Naive thymus-derived CD8-positive, alpha-beta T cell (primary cell): ENCODE measurements at regions not wholly inside any gene's neighbourhood (a gene's known extent, or its start where the extent isn't known, plus 50 kb on each side); places are given as distances from the start of the nearest gene placed in this dataset.
A peak's percentile ranks its signal among the peaks of the same experiment; 100 is the strongest.

ENCODE experiments used
- ATAC-seq, 2 donors: fragments of 150-1000 bp; cut with Tn5 transposase in 1 of 2; sonication (Bioruptor Pico), chemical (Tn5 transposase) in 1 of 2; 1 replicate in 1 of 2; 2 replicates in 1 of 2; pipeline ENCODE4 v1.10.0; 2021; ENCODE audit warnings: mild to moderate bottlenecking in 2 of 2, moderate library complexity in 2 of 2
- POLR2A ChIA-PET: fragments of 350-600 bp; sonication (Branson Sonifier 250); formaldehyde crosslinking; loops from one replicate; lab custom pipeline; 2021; ENCODE audit warnings: antibody characterized with exemption; lab: Charles Lee
- DNase-seq, 10 donors: peaks; one replicate each; pipeline versions ENCODE4 v3.0.0 to v3.0.0-alpha.2; 2020 to 2022
- H3K27ac Mint-ChIP-seq, 10 donors: one replicate each; pipeline ENCODE4 v1.8.0; 2020 to 2022; ENCODE audit warnings: mild to moderate bottlenecking in 10 of 10, mixed read lengths in 10 of 10, moderate library complexity in 4 of 10, inconsistent platforms in 1 of 10
- H3K27me3 Mint-ChIP-seq, 5 donors: one replicate each; pipeline ENCODE4 v1.8.0; 2021 to 2022; ENCODE audit warnings: mixed read lengths in 5 of 5
- H3K36me3 Mint-ChIP-seq, 3 donors: one replicate each; pipeline ENCODE4 v1.8.0; 2020 to 2022; ENCODE audit warnings: mixed read lengths in 3 of 3, mild to moderate bottlenecking in 2 of 3, inconsistent platforms in 1 of 3
- H3K4me1 Mint-ChIP-seq, 4 donors: one replicate each; pipeline ENCODE4 v1.8.0; 2021 to 2022; ENCODE audit warnings: mixed read lengths in 4 of 4
- H3K4me3 Mint-ChIP-seq, 10 donors: one replicate each; pipeline ENCODE4 v1.8.0; 2020 to 2022; ENCODE audit warnings: mild to moderate bottlenecking in 10 of 10, mixed read lengths in 10 of 10, moderate library complexity in 6 of 10, inconsistent platforms in 1 of 10
- H3K9me3 Mint-ChIP-seq, 9 donors: one replicate each; pipeline ENCODE4 v1.8.0; 2020 to 2022; ENCODE audit warnings: mixed read lengths in 9 of 9, mild to moderate bottlenecking in 3 of 9, inconsistent platforms in 1 of 9, moderate library complexity in 1 of 9

DNA sequence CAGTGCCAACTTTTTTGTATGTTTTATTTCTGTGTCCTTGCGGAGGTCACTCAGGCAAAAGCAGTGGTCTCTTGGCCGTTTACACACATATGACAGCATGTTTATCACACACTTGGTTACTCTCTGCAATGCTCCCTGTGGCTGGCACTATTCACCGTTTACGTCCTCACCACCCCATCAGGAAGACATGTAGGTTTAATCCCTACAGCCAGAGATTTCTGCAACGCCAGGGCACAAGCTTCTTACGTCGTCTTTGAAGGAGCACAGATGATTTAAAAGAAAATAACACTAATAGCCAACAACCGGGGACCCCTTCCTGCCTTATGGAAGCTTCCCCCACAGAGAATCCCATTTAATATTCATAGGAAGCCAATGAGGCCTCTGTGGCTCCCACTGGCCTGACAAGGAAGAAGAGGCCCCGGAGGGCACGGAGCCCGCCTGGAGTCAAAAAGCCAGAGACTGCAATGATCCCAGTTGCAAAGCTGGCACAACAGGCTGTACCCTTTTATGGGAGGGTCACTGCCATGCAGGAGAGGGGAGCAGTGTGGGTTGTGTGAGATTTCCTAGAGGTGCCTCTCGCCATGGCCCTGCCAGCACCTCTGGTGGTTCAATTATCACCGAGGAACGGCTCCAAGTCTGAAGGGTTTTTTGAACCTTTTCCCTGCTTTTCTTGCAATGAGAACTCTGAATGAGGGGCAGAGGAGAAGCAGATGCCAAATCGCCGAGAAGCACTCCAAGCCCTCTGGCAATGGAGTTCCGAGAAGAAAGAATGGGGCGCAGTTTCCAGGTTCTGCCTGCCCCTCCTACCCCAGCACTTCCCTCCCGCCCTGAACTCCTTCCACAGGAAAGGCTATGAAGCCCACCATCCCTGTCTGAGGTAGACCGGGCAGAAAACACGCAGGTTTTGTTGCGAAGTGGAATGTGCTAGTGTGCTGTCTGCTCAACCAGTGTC lies 96.2 kb downstream of the THBS2 start:
- peaks cover 4 to 48% (median 16%) of the 10 kb centered on the region in 5 donors for H3K27me3 Mint-ChIP-seq
- peak overlapping the region in 1 of 10 donors; percentile 70 for H3K27ac Mint-ChIP-seq
- POLR2A ChIA-PET, result no interaction called here
- ATAC-seq (no peak), DNase-seq (no peak)
- peaks cover 0 to 2% (median 0%) of the 10 kb centered on the region in 9 donors for H3K9me3 Mint-ChIP-seq
- no peak overlapping the region for H3K4me3 Mint-ChIP-seq
- no peaks in the 10 kb centered on the region for H3K36me3 Mint-ChIP-seq
- peaks cover 0 to 2% (median 0%) of the 10 kb centered on the region in 4 donors for H3K4me1 Mint-ChIP-seq

DNA sequence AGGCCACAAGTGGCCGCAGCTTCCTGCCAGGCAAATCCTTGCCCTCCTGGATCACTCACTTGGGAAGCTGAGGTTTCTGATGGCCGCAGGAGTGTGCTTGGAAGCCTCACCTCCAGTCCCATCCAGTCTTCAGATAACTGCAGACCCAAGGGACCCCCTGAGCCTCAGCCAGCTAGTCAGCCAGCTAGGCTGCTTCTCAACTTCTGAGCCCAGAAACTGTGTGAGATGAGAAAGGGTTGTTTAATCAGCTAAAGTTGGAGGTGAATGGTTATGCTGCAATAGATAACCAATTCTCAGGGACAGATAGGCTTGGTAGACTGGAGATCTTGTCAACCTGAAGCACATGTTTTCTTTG lies 96.9 kb downstream of the THBS2 start:
- H3K27me3 Mint-ChIP-seq, result peaks cover 4 to 43% (median 16%) of the 10 kb centered on the region in 5 donors
- peaks cover 0 to 2% (median 0%) of the 10 kb centered on the region in 9 donors for H3K9me3 Mint-ChIP-seq
- H3K27ac Mint-ChIP-seq, result no peak overlapping the region
- no peaks in the 10 kb centered on the region for H3K4me1 Mint-ChIP-seq
- ATAC-seq (no peak), DNase-seq (no peak)
- H3K36me3 Mint-ChIP-seq, result no peaks in the 10 kb centered on the region
- no peak overlapping the region for H3K4me3 Mint-ChIP-seq
- POLR2A ChIA-PET, result no interaction called here

DNA sequence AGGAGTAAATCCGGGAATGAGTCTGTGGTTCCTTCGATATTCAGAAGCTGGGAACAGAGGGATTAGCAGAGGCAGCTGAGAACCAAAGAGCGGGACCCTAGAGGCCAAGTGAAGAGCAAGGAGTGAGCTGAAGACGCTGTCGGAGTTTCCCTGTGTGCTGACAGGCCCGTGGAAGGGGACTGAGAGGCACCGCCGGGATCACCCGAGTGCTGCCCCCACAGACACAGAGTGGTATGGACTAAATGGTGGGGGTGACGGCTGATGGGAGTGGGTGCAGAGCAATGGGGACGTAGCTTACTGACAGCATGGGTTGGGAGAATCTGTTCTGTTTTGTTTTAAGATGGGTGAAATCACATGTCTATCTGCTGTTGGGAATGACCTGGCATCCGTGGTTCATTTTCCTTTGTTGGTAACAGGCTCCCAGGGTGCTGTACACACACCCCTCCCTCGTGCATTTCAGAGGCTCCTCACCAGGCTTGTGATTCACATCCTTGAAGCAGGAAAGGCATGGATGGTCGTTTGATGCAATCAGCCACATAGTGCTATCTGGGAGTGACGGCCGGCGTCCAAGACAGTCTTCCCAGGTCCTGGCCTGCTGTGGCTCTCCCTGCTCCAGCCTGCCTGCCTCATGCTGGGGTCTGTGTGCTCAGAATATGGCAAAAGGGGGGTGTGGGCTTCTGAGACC lies 97.4 kb downstream of the THBS2 start:
- Mint-ChIP-seq H3K4me3 (no peak overlapping the region), H3K4me1 (no peaks in the 10 kb centered on the region), H3K27ac (peak overlapping the region in 1 of 10 donors; percentile 45), H3K27me3 (peaks cover 4 to 39% (median 15%) of the 10 kb centered on the region in 5 donors), H3K36me3 (no peaks in the 10 kb centered on the region), H3K9me3 (peaks cover 0 to 4% (median 0%) of the 10 kb centered on the region in 9 donors)
- ATAC-seq, result no peak
- POLR2A ChIA-PET, result no interaction called here
- DNase-seq, result no peak

DNA sequence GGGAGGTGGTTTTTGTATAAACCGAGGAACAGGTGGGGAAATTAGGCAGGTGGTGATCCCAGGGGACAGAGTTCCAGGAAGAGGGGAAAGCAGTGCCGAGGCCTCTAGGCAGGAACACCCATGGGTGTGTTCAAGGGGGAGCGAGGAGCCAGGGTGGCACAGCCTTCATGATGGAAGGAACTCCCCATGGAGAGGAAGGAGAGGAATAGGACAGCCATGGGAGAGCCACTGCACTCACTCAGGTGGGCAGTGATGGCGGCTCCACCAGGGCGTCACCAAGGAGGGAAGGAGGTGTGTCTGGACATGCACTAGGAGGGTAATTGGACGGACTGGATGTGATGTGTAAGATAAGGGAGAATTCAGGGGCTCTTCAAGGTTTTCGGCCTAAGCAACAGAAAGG lies 98.2 kb downstream of the THBS2 start:
- POLR2A ChIA-PET, result no interaction called here
- peaks cover 0 to 2% (median 0%) of the 10 kb centered on the region in 3 donors for H3K36me3 Mint-ChIP-seq
- no peak overlapping the region for H3K4me3 Mint-ChIP-seq
- H3K27ac Mint-ChIP-seq, result peak overlapping the region in 1 of 10 donors; percentile 45
- peaks cover 4 to 37% (median 15%) of the 10 kb centered on the region in 5 donors for H3K27me3 Mint-ChIP-seq
- peaks cover 0 to 10% (median 2%) of the 10 kb centered on the region in 9 donors for H3K9me3 Mint-ChIP-seq
- no peaks in the 10 kb centered on the region for H3K4me1 Mint-ChIP-seq
- DNase-seq (no peak), ATAC-seq (no peak)

DNA sequence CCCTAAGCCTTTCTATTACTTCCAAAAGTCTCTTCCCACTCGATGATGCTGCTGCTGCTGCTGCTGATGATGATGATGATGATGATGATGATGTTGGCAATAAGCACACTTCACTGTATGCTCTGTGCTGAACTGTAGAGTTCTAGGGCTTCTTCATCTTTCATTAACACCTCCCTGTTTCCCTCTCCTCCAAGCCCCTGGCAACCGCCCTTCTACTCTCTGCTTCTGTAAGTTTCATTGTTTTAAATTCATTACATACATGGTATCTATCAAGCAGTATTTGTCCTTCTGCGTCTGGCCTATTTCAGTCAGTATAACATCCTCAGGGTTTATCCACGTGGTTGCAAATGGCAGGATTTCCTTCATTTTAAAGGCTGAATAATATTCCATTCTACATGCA lies 100.2 kb downstream of the THBS2 start:
- POLR2A ChIA-PET, result no interaction called here
- Mint-ChIP-seq H3K36me3 (peaks cover 0 to 9% (median 0%) of the 10 kb centered on the region in 3 donors), H3K4me3 (no peak overlapping the region), H3K4me1 (no peaks in the 10 kb centered on the region), H3K27me3 (peaks cover 4 to 31% (median 18%) of the 10 kb centered on the region in 5 donors), H3K27ac (peak overlapping the region in 1 of 10 donors; percentile 45), H3K9me3 (peaks cover 5 to 29% (median 11%) of the 10 kb centered on the region in 9 donors)
- ATAC-seq (no peak), DNase-seq (no peak)

DNA sequence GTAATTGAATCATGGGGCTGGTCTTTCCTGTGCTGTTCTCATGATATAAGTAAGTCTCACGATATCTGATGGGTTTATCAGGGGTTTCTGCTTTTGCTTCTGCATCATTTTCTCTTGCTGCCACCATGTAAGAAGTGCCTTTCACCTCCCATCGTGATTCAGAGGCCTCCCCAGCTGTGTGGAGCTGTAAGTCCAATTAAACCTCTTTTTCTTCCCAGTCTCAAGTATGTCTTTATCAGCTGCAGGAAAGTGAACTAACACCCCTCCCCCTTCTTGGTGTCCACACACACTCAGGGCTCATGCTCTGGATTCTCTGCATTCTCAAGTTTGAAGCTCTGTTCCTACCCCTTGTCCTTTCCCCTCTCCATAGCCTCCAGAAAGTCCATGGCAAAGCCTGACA lies 107.1 kb downstream of the THBS2 start:
- peaks cover 3 to 19% (median 6%) of the 10 kb centered on the region in 5 donors for H3K27me3 Mint-ChIP-seq
- POLR2A ChIA-PET, result no interaction called here
- H3K4me1 Mint-ChIP-seq, result peaks cover 0 to 2% (median 0%) of the 10 kb centered on the region in 4 donors
- ATAC-seq, result no peak
- DNase-seq, result no peak
- H3K9me3 Mint-ChIP-seq, result peaks cover 7 to 39% (median 13%) of the 10 kb centered on the region in 9 donors
- H3K27ac Mint-ChIP-seq, result no peak overlapping the region
- no peak overlapping the region for H3K4me3 Mint-ChIP-seq
- peaks cover 0 to 9% (median 0%) of the 10 kb centered on the region in 3 donors for H3K36me3 Mint-ChIP-seq

DNA sequence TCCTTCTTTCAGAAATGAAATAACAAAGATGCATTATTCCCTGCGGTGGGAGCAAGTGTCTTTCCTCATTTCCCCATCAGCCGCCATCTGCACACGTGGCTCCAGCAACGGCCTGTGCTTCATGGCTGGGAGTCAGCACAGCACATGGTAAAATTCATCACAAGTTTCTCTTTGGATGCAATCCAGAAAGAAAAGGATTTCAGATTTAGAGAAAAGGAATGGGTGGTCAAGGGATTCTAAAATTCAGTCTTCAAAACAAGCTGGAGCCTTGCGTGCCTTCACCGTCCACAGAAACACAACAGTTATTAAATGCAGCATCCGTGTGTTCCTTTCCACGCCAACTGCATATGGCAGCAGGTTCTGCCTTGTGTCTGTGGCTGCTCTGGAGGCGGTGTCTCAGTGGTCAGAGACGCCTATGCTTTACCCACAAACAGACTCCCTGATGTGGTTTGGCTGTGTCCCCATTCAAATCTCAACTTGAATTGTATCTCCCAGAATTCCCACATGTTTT lies 107.6 kb downstream of the THBS2 start:
- Mint-ChIP-seq H3K9me3 (peaks cover 4 to 35% (median 13%) of the 10 kb centered on the region in 9 donors), H3K36me3 (peaks cover 0 to 9% (median 0%) of the 10 kb centered on the region in 3 donors), H3K27me3 (peaks cover 3 to 19% (median 6%) of the 10 kb centered on the region in 5 donors), H3K4me3 (no peak overlapping the region), H3K4me1 (peaks cover 0 to 2% (median 0%) of the 10 kb centered on the region in 4 donors), H3K27ac (no peak overlapping the region)
- DNase-seq (no peak), ATAC-seq (no peak)
- POLR2A ChIA-PET, result no interaction called here

DNA sequence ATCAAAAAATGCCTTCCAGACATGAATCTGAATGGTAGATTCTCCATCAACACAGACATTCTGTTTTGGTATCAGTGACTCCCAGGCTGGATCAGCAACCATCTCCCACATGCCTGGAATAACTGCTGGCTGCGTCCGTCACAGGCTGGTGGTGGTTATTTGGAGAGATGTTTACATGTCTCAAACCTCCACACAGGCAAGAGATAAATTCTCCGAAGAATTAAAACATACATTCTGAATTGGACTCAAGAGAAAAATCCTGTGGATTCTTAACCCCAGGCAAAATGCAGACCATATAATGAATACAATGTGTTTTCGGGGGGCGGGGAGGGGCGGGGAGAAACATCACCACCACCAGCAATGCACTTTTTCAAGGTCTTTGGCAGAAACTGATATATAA lies 108.2 kb downstream of the THBS2 start:
- H3K9me3 Mint-ChIP-seq, result peaks cover 4 to 29% (median 11%) of the 10 kb centered on the region in 9 donors
- H3K4me3 Mint-ChIP-seq, result no peak overlapping the region
- H3K27ac Mint-ChIP-seq, result no peak overlapping the region
- POLR2A ChIA-PET, result no interaction called here
- peaks cover 0 to 7% (median 0%) of the 10 kb centered on the region in 3 donors for H3K36me3 Mint-ChIP-seq
- no peak for DNase-seq
- no peak for ATAC-seq
- H3K27me3 Mint-ChIP-seq, result peaks cover 3 to 19% (median 6%) of the 10 kb centered on the region in 5 donors
- peaks cover 0 to 2% (median 0%) of the 10 kb centered on the region in 4 donors for H3K4me1 Mint-ChIP-seq

DNA sequence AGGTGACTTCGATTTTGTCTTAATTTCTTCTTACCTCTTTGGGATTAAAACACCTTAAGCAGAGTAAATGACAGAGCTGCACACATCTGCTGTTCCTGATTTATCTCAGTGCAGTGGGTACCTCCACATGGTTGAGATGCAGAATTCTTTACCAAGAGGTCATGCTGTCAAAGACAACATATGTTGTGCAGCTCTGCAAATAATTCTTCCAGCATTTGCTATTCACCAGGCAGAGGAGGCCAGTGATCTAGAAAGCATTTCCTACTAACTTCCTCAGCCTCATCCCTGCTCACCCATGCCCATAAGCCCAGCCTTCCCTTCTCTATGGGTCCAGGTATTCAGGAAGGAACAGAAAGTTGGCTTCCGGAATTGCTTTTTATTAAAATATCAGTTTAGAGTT lies 109.3 kb downstream of the THBS2 start:
- DNase-seq (no peak), ATAC-seq (no peak)
- H3K36me3 Mint-ChIP-seq, result no peaks in the 10 kb centered on the region
- no peak overlapping the region for H3K27ac Mint-ChIP-seq
- no peak overlapping the region for H3K4me3 Mint-ChIP-seq
- H3K9me3 Mint-ChIP-seq, result peaks cover 0 to 18% (median 4%) of the 10 kb centered on the region in 9 donors
- H3K27me3 Mint-ChIP-seq, result peaks cover 3 to 19% (median 6%) of the 10 kb centered on the region in 5 donors
- H3K4me1 Mint-ChIP-seq, result peaks cover 0 to 2% (median 0%) of the 10 kb centered on the region in 4 donors
- POLR2A ChIA-PET, result no interaction called here

DNA sequence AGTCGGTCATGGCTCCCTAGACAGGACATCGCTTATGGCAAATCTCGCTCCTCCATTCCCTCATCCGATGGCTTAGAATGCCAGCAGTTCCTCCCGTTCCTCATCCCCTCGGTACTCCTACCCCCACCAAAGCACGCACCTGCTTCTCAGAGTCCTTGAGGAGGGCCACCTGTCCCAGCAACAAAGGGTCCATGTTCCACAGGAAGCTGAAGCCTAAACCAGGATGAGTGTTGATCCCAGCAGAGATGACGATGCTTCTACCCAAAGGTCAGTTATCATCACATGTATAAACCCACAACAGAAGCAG lies 111.2 kb downstream of the THBS2 start:
- H3K4me3 Mint-ChIP-seq, result no peak overlapping the region
- POLR2A ChIA-PET, result no interaction called here
- H3K4me1 Mint-ChIP-seq, result peaks cover 0 to 2% (median 0%) of the 10 kb centered on the region in 4 donors
- peaks cover 1 to 19% (median 6%) of the 10 kb centered on the region in 5 donors for H3K27me3 Mint-ChIP-seq
- no peak overlapping the region for H3K27ac Mint-ChIP-seq
- no peaks in the 10 kb centered on the region for H3K36me3 Mint-ChIP-seq
- H3K9me3 Mint-ChIP-seq, result peaks cover 0 to 7% (median 0%) of the 10 kb centered on the region in 9 donors
- no peak for DNase-seq
- no peak for ATAC-seq

DNA sequence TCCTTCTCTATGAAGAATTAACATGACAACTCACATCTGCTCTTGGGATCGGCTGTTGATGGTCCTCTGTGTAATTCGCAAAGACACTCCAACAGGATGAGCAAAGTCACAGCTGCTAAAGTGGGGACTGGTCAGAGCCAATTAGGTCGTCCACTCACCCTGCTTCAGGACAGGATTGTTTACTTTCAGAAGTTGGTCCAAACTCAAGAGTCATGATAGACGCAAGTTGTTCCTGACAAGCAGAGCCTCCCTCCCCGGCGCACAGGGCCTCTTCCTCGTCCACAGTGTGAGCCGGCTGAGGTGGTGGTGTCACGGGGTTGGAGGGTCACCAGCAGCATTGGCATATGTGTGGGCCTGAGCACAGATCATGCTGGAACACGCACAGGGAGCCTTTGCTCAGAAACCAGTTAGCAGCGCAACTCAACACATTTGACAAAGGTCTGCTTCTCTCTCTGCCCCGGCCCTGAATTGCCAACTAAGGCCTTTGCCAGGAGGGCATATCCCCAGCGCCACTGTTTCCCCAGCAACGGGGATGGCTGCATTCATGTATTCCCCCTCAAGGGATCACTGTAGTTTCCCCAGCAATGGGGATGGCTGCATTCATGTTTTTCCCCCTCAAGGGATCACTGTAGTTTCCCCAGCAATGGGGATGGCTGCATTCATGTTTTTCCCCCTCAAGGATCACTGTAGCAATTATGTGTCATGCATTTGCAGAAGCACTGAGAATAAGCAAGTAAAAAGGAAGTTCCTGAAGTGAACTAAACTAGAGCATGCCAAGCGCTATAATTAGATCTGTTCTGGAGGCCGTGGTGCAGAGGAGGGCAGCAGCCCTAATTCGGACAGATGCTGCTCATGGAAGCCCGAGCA lies 111.7 kb downstream of the THBS2 start:
- DNase-seq, result no peak
- peaks cover 1 to 19% (median 6%) of the 10 kb centered on the region in 5 donors for H3K27me3 Mint-ChIP-seq
- POLR2A ChIA-PET, result no interaction called here
- H3K36me3 Mint-ChIP-seq, result no peaks in the 10 kb centered on the region
- H3K4me1 Mint-ChIP-seq, result peaks cover 0 to 2% (median 0%) of the 10 kb centered on the region in 4 donors
- H3K27ac Mint-ChIP-seq, result no peak overlapping the region
- ATAC-seq, result no peak
- peaks cover 0 to 7% (median 0%) of the 10 kb centered on the region in 9 donors for H3K9me3 Mint-ChIP-seq
- no peak overlapping the region for H3K4me3 Mint-ChIP-seq

DNA sequence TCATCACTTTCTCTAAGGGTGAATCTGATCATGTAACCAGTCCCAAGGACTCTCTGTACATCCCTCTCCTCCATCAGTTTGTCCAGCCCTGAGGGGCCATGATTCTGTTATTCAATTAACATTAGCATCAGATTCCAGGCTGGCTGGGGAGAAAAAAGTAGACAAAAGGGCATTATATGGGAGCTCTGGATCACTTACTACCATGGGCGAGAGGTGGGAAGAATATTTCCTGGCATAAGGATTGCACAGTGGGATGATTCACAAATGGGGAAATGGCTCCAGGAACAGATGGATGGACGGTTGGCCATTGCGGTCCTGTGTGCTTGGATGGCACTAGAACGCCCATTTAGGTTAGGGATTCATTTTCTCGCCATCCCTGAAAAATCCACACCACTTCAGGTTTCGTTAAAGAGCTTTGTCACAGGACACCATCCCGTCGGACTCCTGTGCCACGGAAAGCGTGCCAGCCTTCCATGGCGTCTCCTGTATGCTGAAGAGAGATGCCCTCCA lies 112.6 kb downstream of the THBS2 start:
- POLR2A ChIA-PET, result no interaction called here
- H3K9me3 Mint-ChIP-seq, result peaks cover 0 to 3% (median 0%) of the 10 kb centered on the region in 9 donors
- no peaks in the 10 kb centered on the region for H3K36me3 Mint-ChIP-seq
- peaks cover 0 to 19% (median 3%) of the 10 kb centered on the region in 5 donors for H3K27me3 Mint-ChIP-seq
- ATAC-seq (no peak), DNase-seq (no peak)
- no peaks in the 10 kb centered on the region for H3K4me1 Mint-ChIP-seq
- H3K27ac Mint-ChIP-seq, result no peak overlapping the region
- H3K4me3 Mint-ChIP-seq, result no peak overlapping the region
